OCI-LY7 (cell line): ENCODE measurements at regions not wholly inside any gene's neighbourhood (a gene's known extent, or its start where the extent isn't known, plus 50 kb on each side); places are given as distances from the start of the nearest gene placed in this dataset.

ENCODE experiments used
- EZH2phosphoT487 ChIP-seq: fragments of 200-600 bp; sonication (generic); IDR thresholded peaks from 2 replicates; pipeline ENCODE4 v1.6.1; 2018; ENCODE audit warnings: low read depth, borderline replicate concordance, mild to moderate bottlenecking, mixed run types, antibody characterized with exemption, low read length, moderate library complexity, mixed read lengths
- TF ChIP-seq, protein P1 (sequence below): fragments of 200-600 bp; sonication (generic); conservative IDR thresholded peaks from 2 replicates; pipeline ENCODE4 v1.5.1; 2014; ENCODE audit warnings: mild to moderate bottlenecking, antibody characterized with exemption, low read length, moderate library complexity, mixed read lengths

DNA sequence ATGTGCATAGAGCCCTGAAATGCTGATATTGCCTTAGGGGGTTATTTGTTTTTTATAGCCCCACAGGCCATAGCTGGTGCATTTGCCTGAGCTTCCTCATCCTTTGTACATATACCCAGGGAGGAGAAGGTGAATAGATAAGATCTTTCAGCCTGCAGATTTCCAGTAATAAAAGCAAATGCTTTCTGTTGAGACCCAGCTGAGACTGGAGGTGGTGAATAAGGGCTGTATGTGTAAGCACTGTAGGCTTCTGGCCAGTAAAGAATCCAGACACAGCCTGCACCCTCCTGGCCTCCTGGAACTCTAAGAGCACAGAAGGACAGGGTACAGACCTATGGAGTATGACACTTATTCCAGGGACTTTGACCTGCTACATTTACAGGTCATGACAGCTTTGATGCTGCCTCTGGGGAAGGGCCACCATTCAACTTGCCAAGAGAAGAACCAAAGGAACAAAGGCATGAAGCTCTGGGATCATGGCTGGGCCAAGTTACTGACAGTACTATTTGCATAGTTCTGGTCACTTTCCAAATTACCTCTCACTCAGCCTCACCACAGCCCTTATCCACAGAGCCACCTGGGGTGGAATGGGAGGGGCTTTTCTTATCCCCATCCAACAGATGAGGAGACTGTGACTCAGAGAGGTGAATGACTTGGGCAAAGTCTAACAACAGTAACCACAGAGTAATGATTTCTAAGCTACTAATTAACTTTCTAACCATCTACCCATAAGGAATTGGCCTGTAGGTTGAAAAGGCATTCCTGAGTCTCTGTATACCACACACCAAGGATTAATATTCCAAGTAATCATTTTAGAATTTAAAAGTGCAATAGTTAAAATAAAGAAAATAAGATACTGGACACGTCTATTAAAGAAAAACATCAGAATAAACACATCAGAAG lies 604.5 kb upstream of the KLF4 start:
- TF ChIP-seq, protein P1, sequence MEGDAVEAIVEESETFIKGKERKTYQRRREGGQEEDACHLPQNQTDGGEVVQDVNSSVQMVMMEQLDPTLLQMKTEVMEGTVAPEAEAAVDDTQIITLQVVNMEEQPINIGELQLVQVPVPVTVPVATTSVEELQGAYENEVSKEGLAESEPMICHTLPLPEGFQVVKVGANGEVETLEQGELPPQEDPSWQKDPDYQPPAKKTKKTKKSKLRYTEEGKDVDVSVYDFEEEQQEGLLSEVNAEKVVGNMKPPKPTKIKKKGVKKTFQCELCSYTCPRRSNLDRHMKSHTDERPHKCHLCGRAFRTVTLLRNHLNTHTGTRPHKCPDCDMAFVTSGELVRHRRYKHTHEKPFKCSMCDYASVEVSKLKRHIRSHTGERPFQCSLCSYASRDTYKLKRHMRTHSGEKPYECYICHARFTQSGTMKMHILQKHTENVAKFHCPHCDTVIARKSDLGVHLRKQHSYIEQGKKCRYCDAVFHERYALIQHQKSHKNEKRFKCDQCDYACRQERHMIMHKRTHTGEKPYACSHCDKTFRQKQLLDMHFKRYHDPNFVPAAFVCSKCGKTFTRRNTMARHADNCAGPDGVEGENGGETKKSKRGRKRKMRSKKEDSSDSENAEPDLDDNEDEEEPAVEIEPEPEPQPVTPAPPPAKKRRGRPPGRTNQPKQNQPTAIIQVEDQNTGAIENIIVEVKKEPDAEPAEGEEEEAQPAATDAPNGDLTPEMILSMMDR, result no peak
- no peak for TF ChIP-seq EZH2phosphoT487
